ENCODE measurements at regions not wholly inside any gene's neighbourhood (a gene's known extent, or its start where the extent isn't known, plus 50 kb on each side); places are given as distances from the start of the nearest gene placed in this dataset.
"Not testable (repeated sequence)": the region's sequence is repeated elsewhere in the genome, so short reads cannot be mapped to it uniquely, and the experiment has no call there.

GRCh38 chr6:11845664-11846577, 67.3 kb upstream of the ADTRP start:
- TF ChIP-seq EZH2phosphoT487 (IDR thresholded peaks at IDR 0.05; ENCODE audit: borderline replicate concordance, low read depth, low read length) = no peak
- no peak for TF ChIP-seq CTCF (conservative IDR thresholded peaks at IDR 0.05; ENCODE audit: low read length)
- H3K4me1 ChIP-seq (ENCODE audit: insufficient read depth, low read length, poor library complexity, severe bottlenecking) = no peaks in the 10 kb centered on the region
- ChIA-PET POLR2A (no interaction called here), CTCF (ENCODE audit: unreplicated experiment) (no interaction called here)
- H3K27ac ChIP-seq (ENCODE audit: low read depth, low read length, poor library complexity, severe bottlenecking) = no peak overlapping the region
- no peak for DNase-seq (ENCODE audit: low spot score)
- H3K4me3 ChIP-seq (ENCODE audit: low read depth, low read length, poor library complexity, severe bottlenecking) = no peak overlapping the region
- H3K9me2 ChIP-seq (ENCODE audit: insufficient read depth, low read length) = no peaks in the 10 kb centered on the region
- intact Hi-C loops (cut with micrococcal nuclease; ENCODE audit: unreplicated experiment) = no loop called here
- H3K79me2 ChIP-seq (ENCODE audit: insufficient read depth, low read depth, low read length) = no peaks in the 10 kb centered on the region
- H4K20me1 ChIP-seq (ENCODE audit: insufficient read depth, low read length) = no peaks in the 10 kb centered on the region
- H3K9me3 ChIP-seq (ENCODE audit: low read length) = no peaks in the 10 kb centered on the region
- H3K36me3 ChIP-seq (ENCODE audit: insufficient read depth, low read length) = no peaks in the 10 kb centered on the region
- H3K4me2 ChIP-seq (ENCODE audit: low read length) = no peak overlapping the region
- H2AFZ ChIP-seq (ENCODE audit: low read length) = no peak overlapping the region
- no TSS peak for BruUV-seq (replicated peaks)

- H4K20me1 ChIP-seq (ENCODE audit: insufficient read depth, low read length); intact Hi-C loops (cut with micrococcal nuclease; ENCODE audit: unreplicated experiment); H3K4me1 ChIP-seq (ENCODE audit: insufficient read depth, low read length, poor library complexity, severe bottlenecking); BruUV-seq (replicated peaks); POLR2A ChIA-PET; H3K9me2 ChIP-seq (ENCODE audit: insufficient read depth, low read length); CTCF ChIA-PET (ENCODE audit: unreplicated experiment); H3K36me3 ChIP-seq (ENCODE audit: insufficient read depth, low read length); H3K27ac ChIP-seq (ENCODE audit: low read depth, low read length, poor library complexity, severe bottlenecking); H2AFZ ChIP-seq (ENCODE audit: low read length); H3K4me3 ChIP-seq (ENCODE audit: low read depth, low read length, poor library complexity, severe bottlenecking); H3K79me2 ChIP-seq (ENCODE audit: insufficient read depth, low read depth, low read length); H3K4me2 ChIP-seq (ENCODE audit: low read length); H3K9me3 ChIP-seq (ENCODE audit: low read length); DNase-seq (ENCODE audit: low spot score): not testable (repeated sequence)
These were observed 64.2 kb upstream of the ADTRP start for GRCh38 chr6:11842795-11843194.

GRCh38 chr6:11835065-11835464, 56.5 kb upstream of the ADTRP start:
- no peak for DNase-seq (ENCODE audit: low spot score)
- Histone ChIP-seq H3K4me1 (ENCODE audit: insufficient read depth, low read length, poor library complexity, severe bottlenecking) (peaks cover 9% of the 10 kb centered on the region), H3K36me3 (ENCODE audit: insufficient read depth, low read length) (no peaks in the 10 kb centered on the region), H3K4me3 (ENCODE audit: low read depth, low read length, poor library complexity, severe bottlenecking) (no peak overlapping the region), H3K4me2 (ENCODE audit: low read length) (no peak overlapping the region), H3K9me2 (ENCODE audit: insufficient read depth, low read length) (no peaks in the 10 kb centered on the region), H4K20me1 (ENCODE audit: insufficient read depth, low read length) (no peaks in the 10 kb centered on the region), H3K9me3 (ENCODE audit: low read length) (no peaks in the 10 kb centered on the region), H3K27ac (ENCODE audit: low read depth, low read length, poor library complexity, severe bottlenecking) (no peak overlapping the region), H3K79me2 (ENCODE audit: insufficient read depth, low read depth, low read length) (no peaks in the 10 kb centered on the region), H2AFZ (ENCODE audit: low read length) (no peak overlapping the region)
- POLR2A ChIA-PET = no interaction called here
- intact Hi-C loops (cut with micrococcal nuclease; ENCODE audit: unreplicated experiment) = no loop called here
- TF ChIP-seq EZH2phosphoT487 (IDR thresholded peaks at IDR 0.05; ENCODE audit: borderline replicate concordance, low read depth, low read length) (no peak), CTCF (conservative IDR thresholded peaks at IDR 0.05; ENCODE audit: low read length) (no peak)
- BruUV-seq (replicated peaks) = no TSS peak
- CTCF ChIA-PET (ENCODE audit: unreplicated experiment) = no interaction called here

Measured in OCI-LY7 (cell line).